KMS-11 (cell line): ENCODE measurements at regions not wholly inside any gene's neighbourhood (a gene's known extent, or its start where the extent isn't known, plus 50 kb on each side); places are given as distances from the start of the nearest gene placed in this dataset.

Experiments
- H2AFZ ChIP-seq: fragments of 200-600 bp; sonication (generic); 2 replicates; pipeline ENCODE4 v1.6.1; 2016; ENCODE audit warnings: antibody characterized with exemption, mixed run types, low read depth
- H3K27ac ChIP-seq: fragments of 200-600 bp; sonication (generic); 2 replicates; pipeline ENCODE4 v1.6.1; 2016; ENCODE audit warnings: mild to moderate bottlenecking, mixed run types
- H3K27me3 ChIP-seq: fragments of 200-600 bp; sonication (generic); 2 replicates; pipeline ENCODE4 v1.6.1; 2017; ENCODE audit warnings: mild to moderate bottlenecking, low read depth, mixed run types, moderate library complexity; ENCODE audit not compliant: insufficient read depth
- H3K36me3 ChIP-seq: fragments of 200-600 bp; sonication (generic); 2 replicates; pipeline ENCODE4 v1.6.1; 2017; ENCODE audit warnings: mild to moderate bottlenecking, mixed run types; ENCODE audit not compliant: insufficient read depth
- H3K4me1 ChIP-seq: fragments of 200-600 bp; sonication (generic); 2 replicates; pipeline ENCODE4 v1.6.1; 2016; ENCODE audit warnings: mild to moderate bottlenecking, low read depth, mixed run types; ENCODE audit not compliant: poor library complexity, severe bottlenecking
- H3K4me2 ChIP-seq: fragments of 200-600 bp; sonication (generic); 2 replicates; pipeline ENCODE4 v1.7.0; 2016; ENCODE audit warnings: mild to moderate bottlenecking, mixed run types
- H3K4me3 ChIP-seq: fragments of 200-600 bp; sonication (generic); IDR thresholded peaks from 2 replicates; pipeline ENCODE4 v1.6.1; 2017; ENCODE audit warnings: low read depth, low read length, mixed read lengths; ENCODE audit not compliant: insufficient read depth
- H3K79me2 ChIP-seq: fragments of 200-600 bp; sonication (generic); 2 replicates; pipeline ENCODE4 v1.6.1; 2016; ENCODE audit warnings: low read depth, mixed run types; ENCODE audit not compliant: insufficient read depth
- H3K9ac ChIP-seq: fragments of 200-600 bp; sonication (generic); 2 replicates; pipeline ENCODE4 v1.6.1; 2016; ENCODE audit warnings: mild to moderate bottlenecking, mixed run types
- H4K20me1 ChIP-seq: fragments of 200-600 bp; sonication (generic); 2 replicates; pipeline ENCODE4 v1.6.1; 2016; ENCODE audit warnings: mild to moderate bottlenecking, mixed run types; ENCODE audit not compliant: insufficient read depth
- CTCF ChIP-seq: fragments of 200-600 bp; sonication (generic); conservative IDR thresholded peaks from 2 replicates; pipeline ENCODE4 v1.6.1; 2017; ENCODE audit warnings: low read depth, mild to moderate bottlenecking, antibody characterized with exemption, low read length, moderate library complexity, mixed read lengths

GRCh38 chr5:154686490-154686889 is 68.7 kb upstream of the LARP1 start:
- Histone ChIP-seq H2AFZ (no peak overlapping the region), H3K4me2 (no peak overlapping the region)
- no peak for TF ChIP-seq CTCF

GRCh38 chr5:154683101-154683880 is 71.9 kb upstream of the LARP1 start:
- H4K20me1 ChIP-seq, result no peaks in the 10 kb centered on the region
- peak overlapping the region; percentile 83 for H3K27ac ChIP-seq
- peak overlapping the region; percentile 85 for H3K4me2 ChIP-seq
- no peaks in the 10 kb centered on the region for H3K27me3 ChIP-seq
- peaks cover 11% of the 10 kb centered on the region for H3K4me1 ChIP-seq
- H3K79me2 ChIP-seq, result peaks cover 9% of the 10 kb centered on the region
- H2AFZ ChIP-seq, result peak overlapping the region; percentile 57
- no peak for TF ChIP-seq CTCF
- peak overlapping the region; percentile 90 for H3K9ac ChIP-seq
- no peaks in the 10 kb centered on the region for H3K36me3 ChIP-seq
- no peak overlapping the region for H3K4me3 ChIP-seq

More at GRCh38 chr5:154686490-154686889, 68.7 kb upstream of the LARP1 start:
- Histone ChIP-seq H3K4me3 (no peak overlapping the region), H3K27me3 (no peaks in the 10 kb centered on the region), H3K27ac (no peak overlapping the region), H3K9ac (no peak overlapping the region), H3K36me3 (no peaks in the 10 kb centered on the region), H3K4me1 (peaks cover 11% of the 10 kb centered on the region), H3K79me2 (peaks cover 9% of the 10 kb centered on the region), H4K20me1 (no peaks in the 10 kb centered on the region)

- Histone ChIP-seq H3K27ac (no peak overlapping the region), H2AFZ (no peak overlapping the region), H3K4me3 (no peak overlapping the region), H3K36me3 (no peaks in the 10 kb centered on the region), H3K9ac (no peak overlapping the region), H3K27me3 (no peaks in the 10 kb centered on the region), H4K20me1 (no peaks in the 10 kb centered on the region), H3K79me2 (peaks cover 9% of the 10 kb centered on the region), H3K4me2 (no peak overlapping the region), H3K4me1 (peaks cover 11% of the 10 kb centered on the region)
- TF ChIP-seq CTCF, result no peak
Measured at GRCh38 chr5:154679501-154679900, 75.7 kb upstream of the LARP1 start.

- no peaks in the 10 kb centered on the region for H3K4me1 ChIP-seq
Measured at GRCh38 chr5:154677921-154678320, 77.3 kb upstream of the LARP1 start.

More at GRCh38 chr5:154677921-154678320, 77.3 kb upstream of the LARP1 start:
- H3K9ac ChIP-seq, result no peak overlapping the region
- TF ChIP-seq CTCF, result no peak
- H4K20me1 ChIP-seq, result no peaks in the 10 kb centered on the region
- no peak overlapping the region for H2AFZ ChIP-seq
- no peak overlapping the region for H3K4me2 ChIP-seq
- H3K27me3 ChIP-seq, result no peaks in the 10 kb centered on the region
- H3K4me3 ChIP-seq, result no peak overlapping the region
- H3K79me2 ChIP-seq, result no peaks in the 10 kb centered on the region
- no peak overlapping the region for H3K27ac ChIP-seq
- H3K36me3 ChIP-seq, result no peaks in the 10 kb centered on the region
